KBM-7 (cell line): ENCODE measurements at regions not wholly inside any gene's neighbourhood (a gene's known extent, or its start where the extent isn't known, plus 50 kb on each side); places are given as distances from the start of the nearest gene placed in this dataset.

Source experiments
- DNase-seq: peaks from one replicate; pipeline ENCODE4 v3.0.0-alpha.2; 2015
- in situ Hi-C: fragments of 300-500 bp; cut with MboI; formaldehyde crosslinking; loops from 2 replicates; pipeline ENCODE4 v1.14.3; 2020; ENCODE audit warnings: low sequenced_read_pairs, low pct_unique_long_range_greater_than_20kb, mixed read lengths

- in situ Hi-C loops = no loop called here
- DNase-seq = no peak
Observed at GRCh38 chr2:16250056-16250425, 309.7 kb downstream of the MYCN start.

GRCh38 chr2:16249246-16250055 lies 309.1 kb downstream of the MYCN start:
- in situ Hi-C loops = no loop called here
- no peak for DNase-seq

GRCh38 chr2:16248571-16249105 lies 308.3 kb downstream of the MYCN start:
- DNase-seq = no peak
- in situ Hi-C loops = no loop called here

GRCh38 chr2:16247326-16248122 lies 307.2 kb downstream of the MYCN start:
- DNase-seq = no peak
- in situ Hi-C loops = no loop called here

- DNase-seq = no peak
- in situ Hi-C loops = no loop called here
Observed at GRCh38 chr2:16246911-16247310, 306.6 kb downstream of the MYCN start.

GRCh38 chr2:16246281-16246850 lies 306.0 kb downstream of the MYCN start:
- in situ Hi-C loops = no loop called here
- no peak for DNase-seq

GRCh38 chr2:16245481-16246054 lies 305.2 kb downstream of the MYCN start:
- in situ Hi-C loops = no loop called here
- DNase-seq = no peak

GRCh38 chr2:16244966-16245320 lies 304.6 kb downstream of the MYCN start:
- in situ Hi-C loops = no loop called here
- DNase-seq = no peak

- DNase-seq = no peak
- in situ Hi-C loops = no loop called here
Observed at GRCh38 chr2:16244153-16244965, 304.0 kb downstream of the MYCN start.

GRCh38 chr2:16243411-16243996 lies 303.2 kb downstream of the MYCN start:
- in situ Hi-C loops = no loop called here

GRCh38 chr2:16242906-16243305 lies 302.6 kb downstream of the MYCN start:
- in situ Hi-C loops = no loop called here
- DNase-seq = no peak

More at GRCh38 chr2:16243411-16243996, 303.2 kb downstream of the MYCN start:
- no peak for DNase-seq

GRCh38 chr2:16241166-16242160 lies 301.1 kb downstream of the MYCN start:
- no peak for DNase-seq

GRCh38 chr2:16240402-16240801 lies 300.1 kb downstream of the MYCN start:
- in situ Hi-C loops = no loop called here
- no peak for DNase-seq

More at GRCh38 chr2:16241166-16242160, 301.1 kb downstream of the MYCN start:
- in situ Hi-C loops = no loop called here

- in situ Hi-C loops = no loop called here
Observed at GRCh38 chr2:16239296-16239850, 299.0 kb downstream of the MYCN start.

GRCh38 chr2:16238786-16239185 lies 298.4 kb downstream of the MYCN start:
- in situ Hi-C loops = no loop called here

More at GRCh38 chr2:16239296-16239850, 299.0 kb downstream of the MYCN start:
- DNase-seq = no peak

GRCh38 chr2:16238001-16238761 lies 297.8 kb downstream of the MYCN start:
- DNase-seq = no peak
- in situ Hi-C loops = no loop called here

More at GRCh38 chr2:16238786-16239185, 298.4 kb downstream of the MYCN start:
- DNase-seq = no peak
